Type B pancreatic cell (in vitro differentiated cells): ENCODE measurements at regions not wholly inside any gene's neighbourhood (a gene's known extent, or its start where the extent isn't known, plus 50 kb on each side); places are given as distances from the start of the nearest gene placed in this dataset.

Experiments
- DNase-seq: peaks from one replicate; pipeline ENCODE4 v3.0.0; 2021; ENCODE audit warnings: mixed read lengths; ENCODE audit not compliant: unreplicated experiment; ENCODE audit errors: extremely low spot score
- H3K27ac Mint-ChIP-seq: 2 replicates; pipeline ENCODE4 v1.8.0; 2021; ENCODE audit warnings: mild to moderate bottlenecking, mixed read lengths
- H3K27me3 Mint-ChIP-seq: 2 replicates; pipeline ENCODE4 v1.8.0; 2021; ENCODE audit warnings: mixed read lengths
- H3K36me3 Mint-ChIP-seq: 2 replicates; pipeline ENCODE4 v1.8.0; 2021; ENCODE audit warnings: mixed read lengths
- H3K4me1 Mint-ChIP-seq: one replicate; pipeline ENCODE4 v1.8.0; 2021; ENCODE audit warnings: mixed read lengths; ENCODE audit not compliant: unreplicated experiment
- H3K4me3 Mint-ChIP-seq: 2 replicates; pipeline ENCODE4 v1.8.0; 2021; ENCODE audit warnings: mild to moderate bottlenecking, mixed read lengths
- H3K9me3 Mint-ChIP-seq: 2 replicates; pipeline ENCODE4 v1.8.0; 2021; ENCODE audit warnings: mixed read lengths
- TF ChIP-seq, protein P1 (sequence below): fragments of 200-600 bp; sonication (generic); conservative IDR thresholded peaks from 2 replicates; pipeline ENCODE4 v1.5.0; 2021; ENCODE audit warnings: antibody characterized with exemption, mild to moderate bottlenecking

DNA sequence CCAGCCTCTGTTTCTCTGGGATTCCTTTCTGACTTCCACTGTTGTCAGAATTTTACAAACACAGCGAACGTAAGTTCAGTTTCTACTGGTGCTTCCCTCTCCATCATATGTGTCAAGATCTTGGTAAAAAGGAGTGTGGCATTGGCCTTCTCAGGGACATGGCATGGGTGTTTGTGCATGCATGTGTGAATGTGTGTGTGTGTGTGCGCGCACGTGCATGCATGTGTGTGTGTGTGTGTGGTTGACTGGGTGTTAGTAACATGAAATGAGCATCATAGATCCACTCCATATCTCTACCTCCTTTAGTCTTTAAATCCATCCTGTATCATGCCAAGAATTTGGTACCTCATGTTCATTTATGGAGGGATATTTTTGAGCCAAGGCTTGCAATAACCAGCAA is 411.3 kb downstream of the NPHP4 start:
- peaks cover 27% of the 10 kb centered on the region for H3K27me3 Mint-ChIP-seq
- H3K27ac Mint-ChIP-seq, result no peak overlapping the region
- no peaks in the 10 kb centered on the region for H3K36me3 Mint-ChIP-seq
- DNase-seq, result peak; percentile 0
- H3K9me3 Mint-ChIP-seq, result no peaks in the 10 kb centered on the region
- H3K4me1 Mint-ChIP-seq, result no peaks in the 10 kb centered on the region
- TF ChIP-seq, protein P1, sequence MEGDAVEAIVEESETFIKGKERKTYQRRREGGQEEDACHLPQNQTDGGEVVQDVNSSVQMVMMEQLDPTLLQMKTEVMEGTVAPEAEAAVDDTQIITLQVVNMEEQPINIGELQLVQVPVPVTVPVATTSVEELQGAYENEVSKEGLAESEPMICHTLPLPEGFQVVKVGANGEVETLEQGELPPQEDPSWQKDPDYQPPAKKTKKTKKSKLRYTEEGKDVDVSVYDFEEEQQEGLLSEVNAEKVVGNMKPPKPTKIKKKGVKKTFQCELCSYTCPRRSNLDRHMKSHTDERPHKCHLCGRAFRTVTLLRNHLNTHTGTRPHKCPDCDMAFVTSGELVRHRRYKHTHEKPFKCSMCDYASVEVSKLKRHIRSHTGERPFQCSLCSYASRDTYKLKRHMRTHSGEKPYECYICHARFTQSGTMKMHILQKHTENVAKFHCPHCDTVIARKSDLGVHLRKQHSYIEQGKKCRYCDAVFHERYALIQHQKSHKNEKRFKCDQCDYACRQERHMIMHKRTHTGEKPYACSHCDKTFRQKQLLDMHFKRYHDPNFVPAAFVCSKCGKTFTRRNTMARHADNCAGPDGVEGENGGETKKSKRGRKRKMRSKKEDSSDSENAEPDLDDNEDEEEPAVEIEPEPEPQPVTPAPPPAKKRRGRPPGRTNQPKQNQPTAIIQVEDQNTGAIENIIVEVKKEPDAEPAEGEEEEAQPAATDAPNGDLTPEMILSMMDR, result no peak
- H3K4me3 Mint-ChIP-seq, result no peak overlapping the region

DNA sequence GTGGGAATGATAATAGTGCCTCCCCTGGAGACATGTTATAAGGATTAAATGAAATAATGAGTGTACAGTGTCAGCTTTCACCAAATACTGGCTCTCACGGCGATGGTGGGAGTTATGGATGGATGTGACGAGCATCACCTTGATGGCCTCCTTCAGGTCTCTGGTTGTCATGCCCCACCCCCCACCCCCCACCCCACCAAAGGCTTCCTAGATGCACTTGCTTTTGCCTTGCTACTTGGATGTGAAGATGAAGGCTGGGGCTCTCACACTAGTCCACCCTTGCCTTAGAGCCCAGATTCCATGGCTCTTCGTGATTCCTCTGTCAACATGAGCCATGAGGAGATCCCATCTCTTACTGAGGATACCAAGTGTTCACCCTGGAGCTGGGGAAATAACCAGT is 412.3 kb downstream of the NPHP4 start:
- Mint-ChIP-seq H3K36me3 (no peaks in the 10 kb centered on the region), H3K4me3 (no peak overlapping the region), H3K9me3 (no peaks in the 10 kb centered on the region), H3K27ac (no peak overlapping the region), H3K27me3 (peaks cover 29% of the 10 kb centered on the region), H3K4me1 (no peaks in the 10 kb centered on the region)
- DNase-seq, result peak; percentile 2
- TF ChIP-seq, protein P1, result no peak

DNA sequence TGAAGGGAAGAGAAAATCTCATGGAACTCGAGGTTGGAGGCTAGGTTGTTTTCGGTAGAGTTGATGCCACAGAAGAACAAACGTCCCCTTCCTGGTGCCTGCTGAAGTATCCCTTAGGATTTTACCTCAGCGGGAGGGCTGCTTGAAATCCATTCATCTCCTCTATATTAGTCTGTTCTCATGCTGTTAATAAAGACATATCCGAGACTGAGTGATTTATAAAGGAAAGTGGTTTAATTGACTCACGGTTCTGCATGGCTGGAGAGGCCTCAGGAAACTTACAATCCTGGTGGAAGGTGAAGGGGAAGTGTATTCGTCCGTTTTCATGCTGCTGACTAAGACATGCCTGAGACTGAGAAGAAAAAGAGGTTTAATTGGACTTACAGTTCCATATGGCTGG is 413.5 kb downstream of the NPHP4 start:
- peak; percentile 7 for DNase-seq
- no peaks in the 10 kb centered on the region for H3K36me3 Mint-ChIP-seq
- no peak overlapping the region for H3K4me3 Mint-ChIP-seq
- no peaks in the 10 kb centered on the region for H3K9me3 Mint-ChIP-seq
- peaks cover 35% of the 10 kb centered on the region for H3K27me3 Mint-ChIP-seq
- TF ChIP-seq, protein P1, result no peak
- peaks cover 4% of the 10 kb centered on the region for H3K4me1 Mint-ChIP-seq
- no peak overlapping the region for H3K27ac Mint-ChIP-seq

DNA sequence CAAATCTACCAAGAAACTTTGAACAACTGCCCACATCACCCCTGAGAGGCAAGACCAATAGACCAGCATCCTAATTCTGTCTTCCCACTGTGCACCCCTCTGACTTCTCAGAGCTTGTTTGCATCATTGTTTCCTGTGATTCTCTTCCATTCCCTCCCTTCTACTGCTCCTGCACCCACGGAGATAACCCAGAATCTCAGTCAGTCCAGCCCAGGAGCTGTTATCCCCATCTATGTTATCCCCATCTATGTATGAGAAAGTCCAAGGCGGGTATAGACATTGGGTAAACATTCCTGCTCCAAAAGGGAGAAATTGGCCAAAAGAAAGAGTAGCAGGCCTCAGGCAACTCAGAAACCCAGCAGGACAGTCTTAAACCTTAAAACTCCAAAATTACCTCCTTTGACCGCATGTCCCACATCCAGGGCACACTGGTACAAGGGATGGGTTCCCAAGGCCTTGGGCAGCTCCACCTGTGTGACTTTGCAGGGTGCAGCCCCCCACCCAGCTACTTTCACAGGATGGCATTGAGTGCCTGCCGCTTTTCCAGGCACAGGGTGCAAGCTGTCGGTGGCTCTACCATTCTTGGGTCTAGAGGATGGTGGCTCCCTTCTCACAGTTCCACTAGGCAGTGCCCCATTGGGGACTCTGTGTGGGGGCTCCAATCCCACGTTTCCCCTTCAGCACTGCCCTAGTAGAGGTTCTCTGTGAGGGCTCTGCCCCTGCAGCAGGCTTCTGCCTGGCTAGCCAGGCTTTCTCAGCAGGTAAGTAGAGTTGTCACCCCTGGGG is 414.8 kb downstream of the NPHP4 start:
- Mint-ChIP-seq H3K4me3 (no peak overlapping the region), H3K4me1 (peaks cover 4% of the 10 kb centered on the region), H3K36me3 (no peaks in the 10 kb centered on the region), H3K27me3 (peaks cover 35% of the 10 kb centered on the region), H3K9me3 (no peaks in the 10 kb centered on the region), H3K27ac (no peak overlapping the region)
- DNase-seq, result peak; percentile 40
- TF ChIP-seq, protein P1, result no peak

DNA sequence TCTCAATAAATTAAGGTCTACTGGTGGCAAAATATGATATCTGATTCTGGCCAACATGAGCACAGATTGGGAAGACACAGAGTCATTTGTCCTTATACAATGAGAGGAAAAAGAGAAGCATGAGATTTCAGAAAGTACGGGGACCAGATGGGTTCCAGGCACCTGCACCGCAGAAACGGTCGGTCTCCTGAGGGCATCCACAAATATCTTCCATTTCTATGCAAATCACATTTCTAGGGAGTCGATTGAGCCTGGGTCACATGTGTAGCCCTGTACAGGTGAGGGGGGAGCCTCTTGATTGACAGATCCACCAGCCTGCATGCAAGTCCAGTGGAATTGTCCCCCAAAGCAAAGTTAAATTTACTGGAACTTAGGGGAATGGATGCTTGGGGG is 415.6 kb downstream of the NPHP4 start:
- peaks cover 32% of the 10 kb centered on the region for H3K27me3 Mint-ChIP-seq
- no peak overlapping the region for H3K27ac Mint-ChIP-seq
- no peaks in the 10 kb centered on the region for H3K36me3 Mint-ChIP-seq
- peak; percentile 27 for DNase-seq
- H3K4me1 Mint-ChIP-seq, result peaks cover 4% of the 10 kb centered on the region
- no peaks in the 10 kb centered on the region for H3K9me3 Mint-ChIP-seq
- H3K4me3 Mint-ChIP-seq, result no peak overlapping the region
- TF ChIP-seq, protein P1, result no peak
